ENCODE measurements at regions not wholly inside any gene's neighbourhood (a gene's known extent, or its start where the extent isn't known, plus 50 kb on each side); places are given as distances from the start of the nearest gene placed in this dataset.

- no peak for TF ChIP-seq CSRNP3 (CRISPR knock-in tag; IDR thresholded peaks at IDR 0.05)
- TF ChIP-seq, protein P1, sequence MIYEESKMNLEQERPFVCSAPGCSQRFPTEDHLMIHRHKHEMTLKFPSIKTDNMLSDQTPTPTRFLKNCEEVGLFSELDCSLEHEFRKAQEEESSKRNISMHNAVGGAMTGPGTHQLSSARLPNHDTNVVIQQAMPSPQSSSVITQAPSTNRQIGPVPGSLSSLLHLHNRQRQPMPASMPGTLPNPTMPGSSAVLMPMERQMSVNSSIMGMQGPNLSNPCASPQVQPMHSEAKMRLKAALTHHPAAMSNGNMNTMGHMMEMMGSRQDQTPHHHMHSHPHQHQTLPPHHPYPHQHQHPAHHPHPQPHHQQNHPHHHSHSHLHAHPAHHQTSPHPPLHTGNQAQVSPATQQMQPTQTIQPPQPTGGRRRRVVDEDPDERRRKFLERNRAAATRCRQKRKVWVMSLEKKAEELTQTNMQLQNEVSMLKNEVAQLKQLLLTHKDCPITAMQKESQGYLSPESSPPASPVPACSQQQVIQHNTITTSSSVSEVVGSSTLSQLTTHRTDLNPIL (CRISPR knock-in tag; IDR thresholded peaks at IDR 0.05; ENCODE audit: low read depth): no peak
- TF ChIP-seq, protein P2, sequence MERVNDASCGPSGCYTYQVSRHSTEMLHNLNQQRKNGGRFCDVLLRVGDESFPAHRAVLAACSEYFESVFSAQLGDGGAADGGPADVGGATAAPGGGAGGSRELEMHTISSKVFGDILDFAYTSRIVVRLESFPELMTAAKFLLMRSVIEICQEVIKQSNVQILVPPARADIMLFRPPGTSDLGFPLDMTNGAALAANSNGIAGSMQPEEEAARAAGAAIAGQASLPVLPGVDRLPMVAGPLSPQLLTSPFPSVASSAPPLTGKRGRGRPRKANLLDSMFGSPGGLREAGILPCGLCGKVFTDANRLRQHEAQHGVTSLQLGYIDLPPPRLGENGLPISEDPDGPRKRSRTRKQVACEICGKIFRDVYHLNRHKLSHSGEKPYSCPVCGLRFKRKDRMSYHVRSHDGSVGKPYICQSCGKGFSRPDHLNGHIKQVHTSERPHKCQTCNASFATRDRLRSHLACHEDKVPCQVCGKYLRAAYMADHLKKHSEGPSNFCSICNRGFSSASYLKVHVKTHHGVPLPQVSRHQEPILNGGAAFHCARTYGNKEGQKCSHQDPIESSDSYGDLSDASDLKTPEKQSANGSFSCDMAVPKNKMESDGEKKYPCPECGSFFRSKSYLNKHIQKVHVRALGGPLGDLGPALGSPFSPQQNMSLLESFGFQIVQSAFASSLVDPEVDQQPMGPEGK (CRISPR knock-in tag; IDR thresholded peaks at IDR 0.05; ENCODE audit: borderline replicate concordance): no peak
- no peak for TF ChIP-seq TCF4 (CRISPR knock-in tag; IDR thresholded peaks at IDR 0.05; ENCODE audit: borderline replicate concordance)
- no peak for TF ChIP-seq ARNTL (CRISPR knock-in tag; IDR thresholded peaks at IDR 0.05; ENCODE audit: borderline replicate concordance, low read depth)
- no peak for TF ChIP-seq ZFP3 (CRISPR knock-in tag; IDR thresholded peaks at IDR 0.05)
- TF ChIP-seq, protein P3, sequence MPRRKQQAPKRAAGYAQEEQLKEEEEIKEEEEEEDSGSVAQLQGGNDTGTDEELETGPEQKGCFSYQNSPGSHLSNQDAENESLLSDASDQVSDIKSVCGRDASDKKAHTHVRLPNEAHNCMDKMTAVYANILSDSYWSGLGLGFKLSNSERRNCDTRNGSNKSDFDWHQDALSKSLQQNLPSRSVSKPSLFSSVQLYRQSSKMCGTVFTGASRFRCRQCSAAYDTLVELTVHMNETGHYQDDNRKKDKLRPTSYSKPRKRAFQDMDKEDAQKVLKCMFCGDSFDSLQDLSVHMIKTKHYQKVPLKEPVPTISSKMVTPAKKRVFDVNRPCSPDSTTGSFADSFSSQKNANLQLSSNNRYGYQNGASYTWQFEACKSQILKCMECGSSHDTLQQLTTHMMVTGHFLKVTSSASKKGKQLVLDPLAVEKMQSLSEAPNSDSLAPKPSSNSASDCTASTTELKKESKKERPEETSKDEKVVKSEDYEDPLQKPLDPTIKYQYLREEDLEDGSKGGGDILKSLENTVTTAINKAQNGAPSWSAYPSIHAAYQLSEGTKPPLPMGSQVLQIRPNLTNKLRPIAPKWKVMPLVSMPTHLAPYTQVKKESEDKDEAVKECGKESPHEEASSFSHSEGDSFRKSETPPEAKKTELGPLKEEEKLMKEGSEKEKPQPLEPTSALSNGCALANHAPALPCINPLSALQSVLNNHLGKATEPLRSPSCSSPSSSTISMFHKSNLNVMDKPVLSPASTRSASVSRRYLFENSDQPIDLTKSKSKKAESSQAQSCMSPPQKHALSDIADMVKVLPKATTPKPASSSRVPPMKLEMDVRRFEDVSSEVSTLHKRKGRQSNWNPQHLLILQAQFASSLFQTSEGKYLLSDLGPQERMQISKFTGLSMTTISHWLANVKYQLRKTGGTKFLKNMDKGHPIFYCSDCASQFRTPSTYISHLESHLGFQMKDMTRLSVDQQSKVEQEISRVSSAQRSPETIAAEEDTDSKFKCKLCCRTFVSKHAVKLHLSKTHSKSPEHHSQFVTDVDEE (CRISPR knock-in tag; IDR thresholded peaks at IDR 0.05): no peak
- TF ChIP-seq ZFP30 (CRISPR knock-in tag; IDR thresholded peaks at IDR 0.05): no peak
- no peak for TF ChIP-seq ZNF70 (CRISPR knock-in tag; IDR thresholded peaks at IDR 0.05)
- TF ChIP-seq, protein P4, sequence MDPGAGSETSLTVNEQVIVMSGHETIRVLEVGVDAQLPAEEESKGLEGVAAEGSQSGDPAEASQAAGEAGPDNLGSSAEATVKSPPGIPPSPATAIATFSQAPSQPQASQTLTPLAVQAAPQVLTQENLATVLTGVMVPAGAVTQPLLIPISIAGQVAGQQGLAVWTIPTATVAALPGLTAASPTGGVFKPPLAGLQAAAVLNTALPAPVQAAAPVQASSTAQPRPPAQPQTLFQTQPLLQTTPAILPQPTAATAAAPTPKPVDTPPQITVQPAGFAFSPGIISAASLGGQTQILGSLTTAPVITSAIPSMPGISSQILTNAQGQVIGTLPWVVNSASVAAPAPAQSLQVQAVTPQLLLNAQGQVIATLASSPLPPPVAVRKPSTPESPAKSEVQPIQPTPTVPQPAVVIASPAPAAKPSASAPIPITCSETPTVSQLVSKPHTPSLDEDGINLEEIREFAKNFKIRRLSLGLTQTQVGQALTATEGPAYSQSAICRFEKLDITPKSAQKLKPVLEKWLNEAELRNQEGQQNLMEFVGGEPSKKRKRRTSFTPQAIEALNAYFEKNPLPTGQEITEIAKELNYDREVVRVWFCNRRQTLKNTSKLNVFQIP (CRISPR knock-in tag; IDR thresholded peaks at IDR 0.05; ENCODE audit: borderline replicate concordance, low read depth): no peak
- TF ChIP-seq BACH2 (CRISPR knock-in tag; IDR thresholded peaks at IDR 0.05; ENCODE audit: borderline replicate concordance): no peak
Measured at GRCh38 chr2:45132551-45132950, 123.3 kb upstream of the SIX2 start.
